ENCODE measurements at regions not wholly inside any gene's neighbourhood (a gene's known extent, or its start where the extent isn't known, plus 50 kb on each side); places are given as distances from the start of the nearest gene placed in this dataset.

GRCh38 chr1:239630767-239631166 lies 244.4 kb downstream of the CHRM3 start:
- TF ChIP-seq CTCF (optimal IDR thresholded peaks at IDR 0.05 in 1 of 3, IDR thresholded peaks at IDR 0.05 in 1 of 3, conservative IDR thresholded peaks at IDR 0.05 in 1 of 3; ENCODE audit: extremely low read depth in 1 of 3, insufficient read depth in 2 of 3, low read length in 3 of 3) = no peak
- no peak for TF ChIP-seq EZH2 (IDR thresholded peaks at IDR 0.05; ENCODE audit: low read length)
- Histone ChIP-seq H2AFZ (ENCODE audit: control insufficient read depth, low read length) (no peak overlapping the region), H4K20me1 (ENCODE audit: control insufficient read depth, extremely low read depth, insufficient read depth, low read length) (no peaks in the 10 kb centered on the region), H3K9me1 (ENCODE audit: control insufficient read depth, extremely low read depth, insufficient read depth, low read length) (no peaks in the 10 kb centered on the region), H3K27ac (ENCODE audit: control insufficient read depth, insufficient read depth, low read length) (no peak overlapping the region), H3K79me2 (ENCODE audit: control insufficient read depth, insufficient read depth, low read length) (no peaks in the 10 kb centered on the region), H3K36me3 (ENCODE audit: control insufficient read depth in 2 of 2, extremely low read depth in 1 of 2, insufficient read depth in 2 of 2, low read length in 2 of 2) (no peaks in the 10 kb centered on the region), H3K4me1 (ENCODE audit: control insufficient read depth, extremely low read depth, insufficient read depth, low read length) (no peaks in the 10 kb centered on the region), H3K27me3 (ENCODE audit: control insufficient read depth, extremely low read depth, insufficient read depth, low read length) (no peaks in the 10 kb centered on the region), H3K9ac (ENCODE audit: control insufficient read depth, extremely low read depth, insufficient read depth, low read length) (no peak overlapping the region), H3K9me3 (ENCODE audit: control insufficient read depth, low read depth, low read length) (no peaks in the 10 kb centered on the region), H3K4me3 (ENCODE audit: control insufficient read depth in 2 of 3, extremely low read depth in 1 of 3, insufficient read depth in 2 of 3, low read depth in 1 of 3, low read length in 3 of 3) (no peak overlapping the region), H3K4me2 (ENCODE audit: control insufficient read depth, extremely low read depth, insufficient read depth, low read depth, low read length) (no peak overlapping the region)
- FAIRE-seq (no peak), DNase-seq (ENCODE audit: low read depth, low spot score) (no peak)
- dilution Hi-C loops (cut with MboI; ENCODE audit: extremely low pct_ligation_motif_present, low sequenced_read_pairs) = no loop called here

- H2AFZ ChIP-seq (ENCODE audit: control insufficient read depth, low read length) = no peak overlapping the region
- H3K4me3 ChIP-seq (ENCODE audit: control insufficient read depth in 2 of 3, extremely low read depth in 1 of 3, insufficient read depth in 2 of 3, low read depth in 1 of 3, low read length in 3 of 3) = no peak overlapping the region
- no peaks in the 10 kb centered on the region for H3K9me1 ChIP-seq (ENCODE audit: control insufficient read depth, extremely low read depth, insufficient read depth, low read length)
- DNase-seq (ENCODE audit: low read depth, low spot score) (no peak), FAIRE-seq (no peak)
- no peaks in the 10 kb centered on the region for H3K27me3 ChIP-seq (ENCODE audit: control insufficient read depth, extremely low read depth, insufficient read depth, low read length)
- TF ChIP-seq CTCF (optimal IDR thresholded peaks at IDR 0.05 in 1 of 3, IDR thresholded peaks at IDR 0.05 in 1 of 3, conservative IDR thresholded peaks at IDR 0.05 in 1 of 3; ENCODE audit: extremely low read depth in 1 of 3, insufficient read depth in 2 of 3, low read length in 3 of 3) (no peak), EZH2 (IDR thresholded peaks at IDR 0.05; ENCODE audit: low read length) (no peak)
- no peaks in the 10 kb centered on the region for H4K20me1 ChIP-seq (ENCODE audit: control insufficient read depth, extremely low read depth, insufficient read depth, low read length)
- no peaks in the 10 kb centered on the region for H3K36me3 ChIP-seq (ENCODE audit: control insufficient read depth in 2 of 2, extremely low read depth in 1 of 2, insufficient read depth in 2 of 2, low read length in 2 of 2)
- H3K4me1 ChIP-seq (ENCODE audit: control insufficient read depth, extremely low read depth, insufficient read depth, low read length) = no peaks in the 10 kb centered on the region
- H3K4me2 ChIP-seq (ENCODE audit: control insufficient read depth, extremely low read depth, insufficient read depth, low read depth, low read length) = no peak overlapping the region
- H3K9me3 ChIP-seq (ENCODE audit: control insufficient read depth, low read depth, low read length) = no peaks in the 10 kb centered on the region
- H3K9ac ChIP-seq (ENCODE audit: control insufficient read depth, extremely low read depth, insufficient read depth, low read length) = no peak overlapping the region
- dilution Hi-C loops (cut with MboI; ENCODE audit: extremely low pct_ligation_motif_present, low sequenced_read_pairs) = no loop called here
- no peak overlapping the region for H3K27ac ChIP-seq (ENCODE audit: control insufficient read depth, insufficient read depth, low read length)
- H3K79me2 ChIP-seq (ENCODE audit: control insufficient read depth, insufficient read depth, low read length) = no peaks in the 10 kb centered on the region
Measured at GRCh38 chr1:239633432-239633831, 247.1 kb downstream of the CHRM3 start.

Data from keratinocyte (primary cell).